Kidney (tissue), 13 donors: ENCODE measurements at regions not wholly inside any gene's neighbourhood (a gene's known extent, or its start where the extent isn't known, plus 50 kb on each side); places are given as distances from the start of the nearest gene placed in this dataset.
"Not testable (repeated sequence)": the region's sequence is repeated elsewhere in the genome, so short reads cannot be mapped to it uniquely, and the experiment has no call there.

Experiments used
- DNase-seq, 5 donors: peaks; one replicate each; pipeline ENCODE4 v3.0.0-alpha.2; 2013 to 2020
- FAIRE-seq: peaks from 2 replicates; lab custom pipeline; 2012; peaks lifted over from hg19 to GRCh38; lab: Jason Lieb, UNC
- H3K27ac ChIP-seq, 2 donors: one replicate each; pipeline ENCODE4 v1.7.0; 2013; ENCODE audit warnings: low read depth in 2 of 2, low read length in 2 of 2, inconsistent platforms in 1 of 2
- H3K27me3 ChIP-seq: one replicate; pipeline ENCODE4 v1.7.1; 2013; ENCODE audit warnings: low read length, inconsistent platforms; ENCODE audit not compliant: control insufficient read depth, insufficient read depth
- H3K36me3 ChIP-seq, 3 donors: one replicate each; pipeline versions ENCODE4 v1.7.0 to v1.7.1; 2013; ENCODE audit warnings: low read length in 3 of 3, control low read depth in 1 of 3, inconsistent platforms in 1 of 3; ENCODE audit not compliant: insufficient read depth in 3 of 3, control insufficient read depth in 2 of 3
- H3K4me1 ChIP-seq, 3 donors: one replicate each; pipeline versions ENCODE4 v1.7.0 to v1.7.1; 2013; ENCODE audit warnings: low read length in 3 of 3, inconsistent platforms in 1 of 3, low read depth in 1 of 3; ENCODE audit not compliant: control insufficient read depth in 2 of 3, insufficient read depth in 2 of 3
- H3K4me3 ChIP-seq, 3 donors: one replicate each; pipeline versions ENCODE4 v1.7.0 to v1.8.1; 2013; ENCODE audit warnings: low read length in 3 of 3, control low read depth in 1 of 3, inconsistent platforms in 1 of 3
- H3K9ac ChIP-seq, 3 donors: one replicate each; pipeline versions ENCODE4 v1.7.0 to v1.7.1; 2013; ENCODE audit warnings: low read length in 3 of 3, control low read depth in 1 of 3, inconsistent platforms in 1 of 3
- H3K9me3 ChIP-seq, 3 donors: one replicate each; pipeline versions ENCODE4 v1.7.0 to v1.7.1; 2013; ENCODE audit warnings: low read length in 3 of 3, control low read depth in 1 of 3, inconsistent platforms in 1 of 3; ENCODE audit not compliant: control insufficient read depth in 2 of 3, insufficient read depth in 1 of 3
- CTCF ChIP-seq: IDR thresholded peaks from 3 replicates; pipeline ENCODE4 v1.5.1; 2012; ENCODE audit warnings: mild to moderate bottlenecking, moderate library complexity, borderline replicate concordance; ENCODE audit not compliant: insufficient read depth; ENCODE audit errors: extremely low read depth
- intact Hi-C: fragments of 100-400 bp; cut with DNase I; formaldehyde crosslinking; loops from one replicate; pipeline ENCODE4 v1.11.1; 2022
- donor health status: control.
- donor health status: control.
- donor health status: control.
- donor health status: control.
- donor health status: control.
- donor health status: DM: yes; HTN: yes; CAD: no.
- donor health status: Normal renal cell carcinoma (clear cell type).

- intact Hi-C loops: no loop called here
Measured at GRCh38 chr3:96631050-96631449, 183.3 kb upstream of the EPHA6 start.

GRCh38 chr3:96646596-96646995, 167.8 kb upstream of the EPHA6 start:
- no peak for FAIRE-seq
- no peak for DNase-seq
- Histone ChIP-seq H3K9me3 (no peaks in the 10 kb centered on the region), H3K27me3 (no peaks in the 10 kb centered on the region), H3K4me3 (no peak overlapping the region), H3K36me3 (no peaks in the 10 kb centered on the region), H3K4me1 (no peaks in the 10 kb centered on the region), H3K27ac (no peak overlapping the region), H3K9ac (no peak overlapping the region)
- intact Hi-C loops: no loop called here
- TF ChIP-seq CTCF: no peak

More at GRCh38 chr3:96631050-96631449, 183.3 kb upstream of the EPHA6 start:
- H3K36me3 ChIP-seq: no peaks in the 10 kb centered on the region
- no peak overlapping the region for H3K27ac ChIP-seq
- H3K9ac ChIP-seq: no peak overlapping the region
- no peaks in the 10 kb centered on the region for H3K4me1 ChIP-seq
- no peaks in the 10 kb centered on the region for H3K9me3 ChIP-seq
- TF ChIP-seq CTCF: no peak
- no peak for DNase-seq
- H3K4me3 ChIP-seq: no peak overlapping the region
- FAIRE-seq: no peak
- H3K27me3 ChIP-seq: no peaks in the 10 kb centered on the region

- intact Hi-C loops: no loop called here
- no peak for FAIRE-seq
- TF ChIP-seq CTCF: no peak
Measured at GRCh38 chr3:96657710-96658109, 156.7 kb upstream of the EPHA6 start.

GRCh38 chr3:96671861-96672595, 142.4 kb upstream of the EPHA6 start:
- intact Hi-C loops, H3K36me3 ChIP-seq, H3K4me3 ChIP-seq, H3K27me3 ChIP-seq, H3K9ac ChIP-seq, H3K27ac ChIP-seq, DNase-seq, H3K9me3 ChIP-seq, FAIRE-seq, H3K4me1 ChIP-seq: not testable (repeated sequence)

More at GRCh38 chr3:96657710-96658109, 156.7 kb upstream of the EPHA6 start:
- Histone ChIP-seq H3K9me3 (peaks cover 0 to 5% (median 2%) of the 10 kb centered on the region in 3 donors), H3K4me1 (no peaks in the 10 kb centered on the region), H3K27me3 (no peaks in the 10 kb centered on the region), H3K27ac (no peak overlapping the region), H3K9ac (no peak overlapping the region), H3K4me3 (no peak overlapping the region), H3K36me3 (no peaks in the 10 kb centered on the region)
- DNase-seq: no peak
